GM11168 (cell line): ENCODE measurements at regions not wholly inside any gene's neighbourhood (a gene's known extent, or its start where the extent isn't known, plus 50 kb on each side); places are given as distances from the start of the nearest gene placed in this dataset.
"Not testable (repeated sequence)": the region's sequence is repeated elsewhere in the genome, so short reads cannot be mapped to it uniquely, and the experiment has no call there.

Experiments used
- in situ Hi-C: fragments of 300-500 bp; cut with MboI; formaldehyde crosslinking; loops from one replicate; pipeline ENCODE4 v1.12.0; 2022; ENCODE audit warnings: low sequenced_read_pairs; ENCODE audit not compliant: unreplicated experiment

DNA sequence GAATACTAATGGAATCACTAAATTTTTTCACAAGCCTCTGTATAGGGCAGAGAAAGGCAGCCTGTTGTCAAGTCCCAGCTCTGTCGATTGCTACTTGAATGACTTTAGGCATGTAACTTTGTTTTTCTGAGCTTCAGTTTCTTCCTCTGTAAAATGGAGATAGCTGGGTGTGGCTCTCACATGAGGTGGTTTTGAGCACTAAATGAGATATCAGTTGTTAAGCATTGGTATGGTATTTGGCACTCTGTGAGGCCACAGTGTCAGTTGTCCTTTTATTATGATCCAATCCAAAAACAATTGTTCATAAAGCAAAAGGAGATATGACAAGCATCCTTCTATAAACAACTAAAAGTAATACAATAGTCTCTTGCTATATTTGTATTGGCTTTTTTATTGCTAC, 120.6 kb downstream of the DUSP6 start:
- in situ Hi-C loops: no loop called here

DNA sequence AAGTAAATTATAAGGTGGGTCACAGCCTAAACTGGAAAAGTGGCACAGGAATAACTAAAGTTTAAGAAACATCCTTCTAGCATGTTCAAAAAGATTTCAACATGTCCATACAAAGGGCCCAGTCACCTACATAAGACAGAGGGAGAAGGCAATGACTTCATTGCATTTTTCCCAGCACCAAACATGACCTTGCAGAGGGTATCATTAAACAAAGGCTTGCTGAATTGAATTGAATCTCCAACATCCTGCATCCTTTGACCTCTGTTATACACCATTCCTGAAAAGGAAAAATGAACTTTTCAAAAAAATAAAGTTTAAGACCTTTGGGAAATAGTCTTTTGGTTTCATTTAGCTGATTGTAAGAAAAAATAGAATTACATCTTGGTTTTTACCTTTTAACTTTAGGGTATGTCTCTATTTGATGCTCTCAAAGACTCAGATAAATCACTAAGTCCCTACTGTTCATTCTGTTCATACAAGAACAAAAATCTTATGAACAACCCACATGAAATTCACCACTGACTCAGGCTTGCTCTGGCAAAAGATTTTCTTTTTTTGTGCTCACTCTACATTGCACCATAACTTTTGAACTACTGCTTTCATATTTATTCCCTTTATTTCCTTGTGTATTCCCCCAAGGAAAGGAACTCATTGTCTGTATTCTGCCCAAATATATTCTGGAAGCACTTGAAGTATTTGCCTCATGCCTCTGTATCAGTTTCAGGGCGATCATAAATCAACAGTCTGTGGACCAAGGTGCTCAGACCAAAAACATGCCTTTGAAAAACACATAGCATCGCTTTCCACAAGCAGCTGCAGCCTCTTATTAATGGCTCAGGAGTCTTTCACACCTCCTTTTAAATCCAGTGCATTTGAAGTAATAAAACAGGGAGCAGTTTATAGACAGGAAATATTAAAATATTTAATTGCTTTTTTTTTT, 121.7 kb downstream of the DUSP6 start:
- in situ Hi-C loops: no loop called here

DNA sequence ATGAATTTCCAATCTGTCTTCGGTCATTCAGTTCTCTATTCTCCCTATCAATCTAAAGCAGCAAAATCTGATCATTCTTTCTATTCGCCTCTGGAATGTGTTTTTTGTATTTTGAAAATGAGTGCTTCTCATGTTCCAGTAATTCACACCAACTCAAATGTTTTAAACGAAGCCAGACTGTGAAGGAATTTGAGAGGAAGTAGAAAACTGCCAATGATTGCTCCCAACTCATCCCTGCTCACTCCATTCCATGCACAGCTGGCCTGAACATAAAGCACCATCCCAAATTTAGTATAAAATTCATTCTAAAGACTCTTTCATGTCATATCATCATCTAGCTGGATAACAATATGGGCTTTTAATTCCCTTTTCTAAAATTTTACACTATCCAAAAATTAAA, 123.8 kb downstream of the DUSP6 start:
- in situ Hi-C loops: no loop called here

DNA sequence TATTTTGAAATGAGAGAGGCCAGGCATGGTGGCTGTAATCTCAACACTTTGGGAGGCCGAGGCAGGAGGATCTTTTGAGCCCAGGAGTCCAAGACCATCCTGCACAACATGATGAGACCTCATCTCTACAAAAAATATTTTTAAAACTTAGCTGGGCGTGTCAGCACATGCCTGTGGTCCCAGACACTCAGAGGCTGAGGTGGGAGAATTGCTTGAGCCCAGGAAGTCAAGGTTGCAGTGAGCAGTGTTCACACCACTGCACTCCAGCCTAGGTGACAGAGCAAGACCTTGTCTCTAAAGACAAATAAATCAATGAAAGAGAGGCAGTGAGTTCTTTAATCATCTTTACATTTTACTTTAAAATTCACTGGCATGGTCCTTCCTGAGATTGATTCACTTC, 124.5 kb downstream of the DUSP6 start:
- in situ Hi-C loops: no loop called here

DNA sequence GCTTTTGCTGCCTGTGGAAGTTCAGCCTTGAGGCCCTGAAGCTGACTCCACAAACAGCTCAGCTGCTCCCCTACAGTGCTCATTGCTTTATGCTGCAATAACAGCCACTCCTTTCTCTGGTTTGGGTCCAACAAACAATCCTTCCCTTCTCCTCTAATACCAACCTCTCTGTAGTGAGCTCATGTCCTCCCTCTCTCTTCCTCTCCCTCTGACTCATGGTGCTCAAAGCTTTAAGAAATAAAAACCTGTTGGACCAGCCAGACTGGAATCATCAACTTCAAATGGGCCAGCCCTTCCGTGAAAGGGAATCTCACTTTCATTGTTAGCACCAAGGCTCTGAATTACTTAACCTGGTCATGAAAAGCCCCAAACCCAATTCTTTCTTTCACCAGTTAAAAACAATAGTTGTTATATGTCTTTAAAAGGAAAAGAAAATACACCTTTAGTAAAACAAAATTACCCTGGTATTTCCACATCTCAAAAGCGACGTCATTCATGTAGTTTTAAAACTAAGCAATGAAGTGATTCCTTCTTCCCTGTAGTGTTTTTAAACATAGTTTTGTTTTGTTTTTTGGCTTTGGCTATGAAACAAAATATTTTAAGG, 126.4 kb downstream of the DUSP6 start:
- in situ Hi-C loops: no loop called here

DNA sequence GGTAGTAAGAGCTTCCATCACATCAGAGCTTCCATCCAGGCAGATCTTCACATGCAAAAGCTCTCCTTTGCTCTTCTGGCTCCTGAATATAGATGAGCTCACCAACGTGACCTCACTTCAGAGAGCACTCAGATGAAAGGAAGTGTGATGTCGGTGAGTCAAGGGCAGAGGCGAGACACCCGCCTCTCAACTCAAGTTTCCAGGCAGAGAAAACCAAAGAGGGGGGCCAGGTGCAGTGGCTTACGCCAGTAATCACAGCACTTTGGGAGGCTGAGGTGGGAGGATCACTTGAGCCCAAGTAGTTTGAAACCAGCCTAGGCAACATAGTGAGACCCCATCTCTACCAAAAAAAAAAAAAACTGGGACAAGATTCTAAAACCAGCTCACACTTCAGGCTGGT, 126.9 kb downstream of the DUSP6 start:
- in situ Hi-C loops: no loop called here

DNA sequence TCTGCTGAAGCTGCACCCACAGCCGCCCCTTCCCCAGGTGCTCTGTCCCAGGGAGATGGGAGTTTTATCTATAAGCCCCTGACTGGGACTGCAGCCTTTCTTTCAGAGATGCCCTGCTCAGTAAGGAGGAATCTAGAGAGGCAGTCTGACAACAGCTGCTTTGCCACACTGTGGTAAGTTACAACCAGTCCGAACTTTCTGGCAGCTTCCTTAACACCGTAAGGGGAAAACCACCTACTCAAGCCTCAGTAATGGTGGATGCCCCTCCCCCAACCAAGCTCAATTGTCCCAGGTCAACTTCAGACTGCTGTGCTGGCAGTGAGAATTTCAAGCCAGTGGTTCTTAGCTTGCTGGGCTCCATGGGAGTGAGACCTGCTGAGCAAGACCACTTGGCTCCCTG, 129.7 kb downstream of the DUSP6 start:
- in situ Hi-C loops: not testable (repeated sequence)

DNA sequence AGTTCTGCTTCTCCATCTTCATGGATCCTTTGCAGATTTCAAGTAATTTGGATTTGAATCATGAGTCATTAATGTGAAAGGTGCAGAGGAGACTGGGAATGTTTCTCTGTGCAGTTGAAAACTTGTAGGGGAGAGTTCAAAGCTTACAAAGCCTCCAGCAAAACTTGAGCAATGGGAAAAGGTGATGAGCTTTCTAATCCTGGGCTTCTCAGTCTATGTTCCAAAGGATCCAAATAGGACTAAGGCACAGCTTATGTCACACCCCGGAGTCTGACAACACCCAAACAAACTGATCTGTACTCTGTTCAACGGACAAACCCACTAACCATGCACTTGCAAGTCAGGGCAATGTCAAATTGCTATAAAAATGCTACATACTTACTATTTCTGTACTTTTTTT, 134.8 kb downstream of the DUSP6 start:
- in situ Hi-C loops: no loop called here

DNA sequence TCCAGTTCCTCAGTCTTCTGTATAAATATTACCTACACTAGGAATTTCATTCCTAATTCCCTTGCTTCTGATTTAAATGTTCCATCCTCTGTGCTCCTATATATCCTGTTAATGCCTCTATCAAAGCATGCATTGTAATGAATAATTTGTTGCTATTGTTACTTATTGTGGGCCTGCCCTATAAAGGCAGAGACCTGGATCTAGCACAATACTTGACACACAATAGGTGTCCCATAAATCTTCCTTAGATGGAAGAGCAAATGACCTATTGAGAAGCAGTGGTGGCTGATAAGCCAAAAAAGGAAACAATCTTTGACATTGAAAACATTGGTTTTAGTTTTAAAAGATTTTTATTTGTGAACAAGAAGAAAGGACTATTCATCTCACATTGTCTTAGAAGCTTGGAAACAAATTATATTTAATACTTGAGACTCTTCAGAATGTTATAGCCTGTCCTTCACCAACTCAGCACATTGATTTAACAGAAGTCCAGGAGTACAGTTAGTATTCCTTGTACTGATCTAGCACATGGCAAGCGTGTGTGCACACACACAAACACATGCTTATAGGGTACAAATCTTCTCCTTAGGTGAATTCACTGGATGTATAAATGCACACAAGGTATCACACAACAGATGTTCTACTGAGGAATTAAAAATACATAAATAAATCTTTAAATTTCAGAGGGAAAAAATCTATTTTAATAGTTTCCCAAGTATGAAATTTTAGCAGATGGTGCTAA, 135.9 kb downstream of the DUSP6 start:
- in situ Hi-C loops: no loop called here

DNA sequence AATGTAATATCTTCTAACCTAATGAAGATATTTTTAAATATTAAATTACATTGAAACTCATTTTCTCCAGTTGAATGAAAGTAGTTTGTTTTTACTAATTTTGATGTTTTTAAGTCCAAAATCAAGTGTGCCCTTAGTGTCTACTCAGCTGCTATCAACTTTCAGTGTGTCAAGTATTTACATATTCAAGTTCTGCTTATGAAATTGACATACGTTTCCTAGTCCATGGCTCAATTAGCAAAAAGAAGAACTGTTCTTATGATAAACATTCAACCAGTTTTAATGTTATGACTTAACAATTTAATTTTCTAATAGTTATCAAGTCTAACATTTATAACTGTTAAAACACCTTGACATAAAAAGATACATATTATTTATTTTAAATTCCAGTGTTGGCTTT, 137.1 kb downstream of the DUSP6 start:
- in situ Hi-C loops: no loop called here

DNA sequence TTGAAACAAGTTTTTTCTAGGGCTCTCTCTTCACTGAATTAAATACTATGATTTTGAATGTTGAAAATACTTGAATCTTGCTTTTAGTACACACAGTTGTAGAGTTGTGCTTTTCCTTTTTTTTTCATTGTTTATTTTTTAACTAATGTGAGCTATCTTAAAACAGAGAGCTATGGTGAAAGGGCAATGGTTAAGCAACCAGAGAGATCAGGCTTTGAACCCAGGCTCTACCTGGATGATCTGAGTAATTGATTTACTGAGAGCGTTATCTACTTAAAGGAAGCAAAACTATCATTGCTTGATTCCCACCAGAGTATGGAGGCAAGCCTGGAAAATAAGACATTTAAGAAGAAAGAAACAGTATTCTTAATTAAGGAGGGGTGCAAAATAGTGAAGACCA, 138.6 kb downstream of the DUSP6 start:
- in situ Hi-C loops: no loop called here

DNA sequence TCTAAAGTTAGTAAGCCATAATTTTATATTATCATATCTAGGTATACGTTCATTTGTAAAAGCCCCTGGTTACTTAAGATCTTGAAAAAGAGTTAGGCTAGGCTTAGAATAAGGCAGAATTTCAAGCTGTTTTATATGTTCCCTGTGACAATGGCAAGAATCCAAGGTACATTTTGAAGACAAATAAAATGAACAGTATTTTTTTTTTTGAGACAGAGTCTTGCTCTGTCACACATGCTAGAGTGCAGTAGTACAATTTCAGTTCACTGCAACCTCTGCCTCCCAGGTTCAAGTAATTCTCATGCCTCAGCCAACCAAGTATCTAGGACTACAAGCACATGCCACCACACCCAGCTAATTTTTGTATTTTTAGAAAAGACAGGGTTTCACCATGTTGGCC, 139.2 kb downstream of the DUSP6 start:
- in situ Hi-C loops: no loop called here

DNA sequence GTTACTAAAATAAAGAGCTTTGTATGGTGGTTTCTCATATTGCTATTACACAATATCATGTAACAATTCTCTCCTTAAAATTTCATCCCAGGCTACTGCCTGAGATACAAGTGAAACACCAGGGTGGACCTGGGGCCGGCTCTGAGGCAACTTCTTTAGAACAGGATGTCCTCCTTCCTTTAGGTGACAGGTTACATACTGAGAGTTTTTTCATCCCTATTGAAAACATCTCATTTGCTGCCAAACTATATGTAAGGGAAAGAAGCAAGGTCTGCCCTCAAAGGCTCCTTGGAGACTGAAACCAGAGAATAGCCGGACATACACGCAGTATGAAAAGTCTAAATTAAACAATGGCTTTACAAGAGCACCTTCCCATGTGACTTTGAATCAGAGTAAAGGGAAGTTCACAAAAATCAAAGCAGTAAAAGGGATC, 139.9 kb downstream of the DUSP6 start:
- in situ Hi-C loops: no loop called here

DNA sequence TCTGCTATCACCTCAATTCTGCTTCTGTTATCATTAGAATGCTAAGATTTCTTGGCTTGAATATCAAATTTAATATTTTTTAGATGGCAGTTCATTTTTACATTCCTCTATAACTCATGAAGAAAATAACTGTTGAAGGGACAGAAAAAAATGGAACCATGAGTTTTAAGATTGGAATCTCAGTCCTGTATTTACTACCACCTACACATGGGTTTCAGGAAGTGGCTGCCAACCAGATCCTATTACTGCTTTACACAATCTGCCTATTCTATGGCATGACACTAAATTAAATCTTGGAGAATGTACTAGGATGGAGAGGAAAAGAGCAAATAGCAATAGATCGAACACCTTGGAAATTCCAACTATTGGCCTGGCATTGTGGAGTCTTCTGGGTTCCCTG, 140.8 kb downstream of the DUSP6 start:
- in situ Hi-C loops: no loop called here

DNA sequence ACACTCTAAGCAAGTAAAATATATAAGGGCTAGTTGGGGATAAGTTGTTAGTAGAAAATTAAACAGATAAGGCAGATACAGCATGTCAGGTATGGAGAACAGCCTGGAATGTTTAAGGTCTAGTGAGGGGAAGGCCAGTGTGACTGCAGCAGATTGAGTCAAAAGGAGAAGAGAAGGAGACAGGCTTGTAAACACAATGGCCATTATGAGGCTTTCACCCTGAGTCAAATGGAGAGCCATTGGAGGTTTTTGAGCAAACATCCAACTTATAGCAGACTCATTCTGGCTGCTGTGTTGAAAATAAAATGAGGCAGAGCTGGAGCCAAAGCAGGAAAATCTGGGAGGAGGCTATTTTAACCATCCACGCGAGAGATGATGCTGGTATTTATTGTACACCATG, 142.0 kb downstream of the DUSP6 start:
- in situ Hi-C loops: no loop called here

DNA sequence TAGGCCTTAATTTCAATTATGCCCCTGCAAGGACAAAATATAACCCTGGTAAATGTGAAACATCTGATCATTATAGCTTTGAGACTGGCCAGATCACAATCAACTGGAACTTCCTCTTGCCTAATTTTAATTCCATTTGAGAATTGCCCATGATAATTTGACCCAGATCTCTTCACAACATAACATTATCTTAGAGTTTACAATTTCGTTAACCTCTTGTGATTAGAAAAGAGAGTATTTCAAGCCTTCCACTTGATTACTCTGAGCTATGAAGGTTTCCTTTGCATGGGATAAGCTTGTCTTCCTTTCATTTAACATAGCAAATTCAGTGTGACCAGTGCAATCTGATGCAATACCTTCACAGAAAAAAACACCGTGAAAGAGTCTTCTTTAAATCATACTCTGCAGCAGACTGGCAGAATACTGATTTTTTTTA, 143.6 kb downstream of the DUSP6 start:
- in situ Hi-C loops: no loop called here

DNA sequence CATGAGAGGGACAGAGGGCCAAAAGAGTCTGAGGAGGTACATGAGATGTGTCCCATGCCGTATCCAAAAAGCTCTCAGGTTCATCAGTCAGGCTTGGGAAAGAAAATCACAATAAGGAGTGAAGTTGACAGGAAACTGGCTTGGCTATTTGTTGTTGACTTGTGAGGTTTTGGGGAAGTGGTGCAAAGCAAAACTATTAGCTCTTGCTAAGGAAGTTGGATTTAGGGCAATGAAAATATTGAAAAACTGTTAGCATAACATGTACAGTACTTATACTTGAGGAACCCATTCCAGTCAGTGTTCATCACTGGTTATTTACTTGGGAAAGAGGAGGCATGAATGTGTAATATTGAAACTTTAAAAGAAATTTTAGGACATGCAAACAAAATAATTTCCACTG, 145.9 kb downstream of the DUSP6 start:
- in situ Hi-C loops: no loop called here

DNA sequence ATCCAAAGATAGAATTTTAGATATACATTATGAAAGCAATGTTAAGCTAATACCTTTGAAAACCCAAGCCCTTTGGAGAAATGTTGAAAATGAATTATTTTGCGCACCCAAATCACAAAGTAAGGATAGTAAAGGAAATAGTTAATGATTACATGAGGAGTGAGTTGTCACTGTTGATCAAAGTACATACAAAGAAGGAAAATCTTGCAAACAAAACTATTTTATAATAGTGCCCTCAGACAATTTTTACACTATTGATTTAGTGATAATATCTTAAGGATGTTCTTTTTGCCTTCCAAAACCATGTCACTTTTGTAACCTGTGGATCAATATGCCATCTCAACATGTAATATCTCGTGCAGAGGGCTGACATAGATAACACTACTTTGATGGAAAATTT, 146.8 kb downstream of the DUSP6 start:
- in situ Hi-C loops: no loop called here

DNA sequence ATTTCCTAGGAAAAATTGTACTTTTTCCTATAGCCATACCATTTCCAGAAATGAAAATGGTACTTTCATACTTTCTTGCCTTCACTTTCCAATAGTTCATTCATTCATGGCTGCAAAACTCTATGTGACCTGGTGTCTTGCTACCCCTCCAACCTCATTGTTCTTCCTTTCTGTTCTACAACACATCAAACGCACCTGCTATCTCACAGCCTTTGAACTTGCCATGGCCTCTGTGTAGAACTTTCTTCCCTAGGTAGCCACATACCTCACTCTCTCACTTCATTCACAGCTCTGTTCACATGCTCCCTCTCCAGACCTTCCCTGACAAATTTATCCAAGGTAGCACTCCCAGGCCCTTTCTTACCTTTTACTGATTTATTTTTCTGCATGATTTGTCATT, 149.2 kb downstream of the DUSP6 start:
- in situ Hi-C loops: no loop called here

DNA sequence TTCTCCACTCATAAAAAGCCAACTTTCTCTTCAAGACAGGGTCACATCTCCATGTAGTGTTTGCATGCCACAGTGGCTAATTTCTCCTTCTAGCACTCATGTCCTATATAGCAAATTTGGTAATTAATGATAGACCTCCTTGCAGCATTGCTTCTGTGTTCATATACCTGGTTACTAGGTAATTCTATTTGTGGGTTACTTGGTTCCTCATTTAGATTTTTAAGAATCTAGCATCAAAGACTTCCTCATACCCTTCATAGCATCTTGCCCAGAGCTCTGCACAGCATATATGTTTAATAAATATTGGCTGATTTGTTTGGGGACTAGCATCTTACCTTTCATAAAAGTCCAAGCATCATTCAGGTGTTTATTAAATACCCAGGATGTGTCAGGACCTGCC, 152.1 kb downstream of the DUSP6 start:
- in situ Hi-C loops: no loop called here

DNA sequence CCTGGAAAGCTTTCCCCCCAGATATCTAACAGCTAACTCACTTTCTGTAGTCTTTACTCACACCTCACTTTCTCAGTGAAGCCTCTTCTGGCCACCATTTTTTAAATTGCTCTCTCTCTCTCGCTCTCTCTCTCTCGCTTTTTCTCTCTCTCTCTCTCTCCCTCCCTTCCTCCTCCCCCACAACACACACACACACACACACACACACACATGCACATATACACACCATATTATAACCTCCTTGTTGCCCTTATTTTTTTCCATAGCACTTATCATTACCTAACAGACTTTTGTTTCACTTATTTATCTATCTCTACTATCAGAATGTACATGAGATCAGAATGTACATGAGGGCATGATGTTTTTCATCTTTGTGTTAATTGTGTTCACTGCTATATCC, 156.8 kb downstream of the DUSP6 start:
- in situ Hi-C loops: no loop called here
